ENCODE measurements at regions not wholly inside any gene's neighbourhood (a gene's known extent, or its start where the extent isn't known, plus 50 kb on each side); places are given as distances from the start of the nearest gene placed in this dataset.

GRCh38 chr18:61714421-61714820 is 178.4 kb downstream of the RNF152 start:
- POLR2A ChIA-PET: no interaction called here
- DNase-seq: no peak
- no peak for ATAC-seq (ENCODE audit: low read depth)
- no peaks in the 10 kb centered on the region for H3K9me3 Mint-ChIP-seq
- no peaks in the 10 kb centered on the region for H3K4me1 Mint-ChIP-seq
- H3K27me3 Mint-ChIP-seq: no peaks in the 10 kb centered on the region
- H3K4me3 Mint-ChIP-seq: no peak overlapping the region
- H3K36me3 Mint-ChIP-seq: no peaks in the 10 kb centered on the region
- H3K27ac Mint-ChIP-seq: no peak overlapping the region

GRCh38 chr18:61713502-61713901 is 179.3 kb downstream of the RNF152 start:
- H3K36me3 Mint-ChIP-seq: no peaks in the 10 kb centered on the region
- DNase-seq (no peak), ATAC-seq (ENCODE audit: low read depth) (no peak)
- H3K4me1 Mint-ChIP-seq: no peaks in the 10 kb centered on the region
- peaks cover 3% of the 10 kb centered on the region for H3K27me3 Mint-ChIP-seq
- no peaks in the 10 kb centered on the region for H3K9me3 Mint-ChIP-seq
- H3K27ac Mint-ChIP-seq: no peak overlapping the region
- no peak overlapping the region for H3K4me3 Mint-ChIP-seq
- POLR2A ChIA-PET: no interaction called here

DNA sequence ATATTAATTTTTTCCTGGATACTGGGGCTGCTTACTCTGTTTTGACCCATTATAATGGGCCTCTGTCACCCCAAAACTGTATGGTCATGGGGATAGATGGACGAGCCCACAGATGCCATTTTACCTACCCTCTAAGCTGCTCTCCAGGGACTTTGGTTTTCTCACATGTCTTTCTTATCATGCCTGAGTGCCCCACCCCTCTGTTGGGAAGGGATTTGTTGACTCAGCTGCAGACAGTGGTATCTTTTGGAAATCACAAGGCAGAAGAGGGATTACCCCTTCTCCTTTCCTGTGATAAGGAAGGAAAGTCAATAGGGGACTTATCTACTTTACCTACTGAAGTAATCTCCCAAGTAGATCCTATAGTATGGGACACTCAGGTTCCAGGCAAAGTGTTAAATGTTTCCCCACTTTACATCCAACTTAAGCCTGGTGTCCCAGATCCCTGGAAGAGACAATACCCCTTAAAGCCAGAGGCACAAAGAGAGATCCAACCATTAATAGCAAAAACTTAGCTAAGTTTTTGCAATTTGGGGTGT is 182.7 kb downstream of the RNF152 start:
- ATAC-seq (ENCODE audit: low read depth) (no peak), DNase-seq (no peak)
- Mint-ChIP-seq H3K4me3 (no peak overlapping the region), H3K27me3 (peaks cover 4% of the 10 kb centered on the region), H3K27ac (no peak overlapping the region), H3K9me3 (no peaks in the 10 kb centered on the region), H3K4me1 (no peaks in the 10 kb centered on the region), H3K36me3 (no peaks in the 10 kb centered on the region)
- POLR2A ChIA-PET: no interaction called here

DNA sequence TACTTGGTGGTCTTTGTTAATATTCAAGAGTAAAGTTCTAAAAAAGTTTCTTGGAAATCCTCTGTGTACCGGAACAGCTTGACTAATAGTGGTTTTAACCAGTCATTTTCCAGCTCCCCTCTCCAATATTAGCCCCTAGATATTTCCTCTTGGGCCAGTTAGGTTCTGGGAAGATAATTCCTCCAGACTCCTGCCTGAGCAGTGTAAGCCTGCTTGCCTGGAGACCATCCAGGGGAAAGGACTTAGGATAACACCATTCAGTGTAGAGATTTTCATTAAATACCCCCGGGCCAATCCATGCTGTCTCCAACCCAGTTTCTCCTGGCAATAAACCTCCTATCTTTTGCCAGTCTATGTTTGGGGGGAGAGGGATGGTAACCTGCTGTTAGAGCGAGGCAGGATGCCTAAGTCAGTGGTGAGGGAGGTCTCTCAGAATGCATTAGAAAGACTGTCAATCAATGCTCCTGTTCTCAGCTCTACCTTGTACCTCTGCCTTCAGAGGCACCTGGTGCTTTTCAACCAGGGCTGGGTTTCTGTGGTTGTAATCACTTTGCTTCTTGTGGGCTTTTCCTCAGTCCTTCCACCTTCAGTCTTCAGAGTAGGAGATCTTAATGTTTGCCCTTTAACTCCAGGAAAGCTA is 186.4 kb downstream of the RNF152 start:
- H3K4me3 Mint-ChIP-seq: no peak overlapping the region
- peaks cover 8% of the 10 kb centered on the region for H3K27me3 Mint-ChIP-seq
- H3K36me3 Mint-ChIP-seq: no peaks in the 10 kb centered on the region
- H3K27ac Mint-ChIP-seq: no peak overlapping the region
- H3K9me3 Mint-ChIP-seq: no peaks in the 10 kb centered on the region
- no peaks in the 10 kb centered on the region for H3K4me1 Mint-ChIP-seq
- POLR2A ChIA-PET: no interaction called here
- DNase-seq (no peak), ATAC-seq (ENCODE audit: low read depth) (no peak)

- ATAC-seq (ENCODE audit: low read depth) (no peak), DNase-seq (no peak)
- no peak overlapping the region for H3K27ac Mint-ChIP-seq
- POLR2A ChIA-PET: no interaction called here
- no peaks in the 10 kb centered on the region for H3K4me1 Mint-ChIP-seq
- H3K4me3 Mint-ChIP-seq: no peak overlapping the region
- H3K36me3 Mint-ChIP-seq: no peaks in the 10 kb centered on the region
- H3K9me3 Mint-ChIP-seq: no peaks in the 10 kb centered on the region
- H3K27me3 Mint-ChIP-seq: peaks cover 5% of the 10 kb centered on the region
Observed at GRCh38 chr18:61703508-61703907, 189.3 kb downstream of the RNF152 start.

DNA sequence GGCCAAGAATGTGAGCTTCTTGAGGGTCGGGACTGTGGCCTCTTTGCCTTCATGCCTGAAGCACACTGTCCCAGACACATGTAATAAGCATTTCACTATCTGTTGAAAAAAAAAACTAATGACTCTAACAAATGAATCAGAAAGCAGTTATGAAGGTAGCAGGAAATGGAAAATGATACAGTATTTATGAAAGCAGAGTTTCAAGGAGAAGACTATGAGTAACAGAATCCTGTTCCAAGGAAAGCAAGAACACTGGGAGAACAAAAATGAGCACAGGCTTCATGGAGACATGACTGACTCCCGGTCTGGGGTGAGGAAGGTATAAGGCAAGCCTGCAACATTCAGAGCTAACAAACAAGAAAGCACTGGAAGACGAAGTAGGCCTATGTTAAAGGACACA is 190.8 kb downstream of the RNF152 start:
- H3K4me3 Mint-ChIP-seq: no peak overlapping the region
- H3K36me3 Mint-ChIP-seq: no peaks in the 10 kb centered on the region

GRCh38 chr18:61699397-61700110 is 193.3 kb downstream of the RNF152 start:
- Mint-ChIP-seq H3K36me3 (no peaks in the 10 kb centered on the region), H3K27me3 (peaks cover 6% of the 10 kb centered on the region), H3K4me1 (no peaks in the 10 kb centered on the region), H3K27ac (no peak overlapping the region), H3K9me3 (no peaks in the 10 kb centered on the region), H3K4me3 (no peak overlapping the region)
- no peak for ATAC-seq (ENCODE audit: low read depth)
- POLR2A ChIA-PET: no interaction called here
- no peak for DNase-seq

More for the DNA sequence above, 190.8 kb downstream of the RNF152 start:
- POLR2A ChIA-PET: no interaction called here
- Mint-ChIP-seq H3K9me3 (no peaks in the 10 kb centered on the region), H3K27ac (no peak overlapping the region), H3K27me3 (peaks cover 4% of the 10 kb centered on the region), H3K4me1 (no peaks in the 10 kb centered on the region)
- no peak for ATAC-seq (ENCODE audit: low read depth)
- no peak for DNase-seq

DNA sequence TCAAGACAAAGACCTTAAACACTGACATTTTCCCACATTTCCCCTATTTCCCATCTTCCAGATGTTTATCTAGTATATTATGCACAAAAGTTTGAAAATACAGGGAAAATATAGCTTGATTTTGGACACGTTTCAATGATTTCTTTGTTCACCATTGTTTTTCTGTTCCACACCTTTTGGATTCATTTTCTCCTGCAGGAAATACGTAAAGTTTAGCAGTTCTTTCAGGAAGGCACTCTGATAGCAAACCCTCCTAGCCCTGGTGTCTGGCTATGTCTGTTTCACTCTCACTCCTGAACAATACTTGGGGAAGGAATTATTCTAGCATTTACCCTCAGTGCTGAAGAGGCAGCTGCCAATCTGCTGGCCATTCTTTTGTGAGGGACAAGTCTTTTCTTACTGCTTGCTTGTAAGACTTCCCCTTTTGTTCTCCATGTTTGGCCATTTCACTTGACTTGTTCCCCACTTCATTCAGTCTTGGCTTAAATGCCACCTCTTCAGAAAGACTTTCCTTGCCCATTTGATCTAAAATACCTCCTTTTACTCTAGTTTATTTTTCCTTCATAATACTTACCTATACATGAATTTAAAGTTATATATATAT is 195.4 kb downstream of the RNF152 start:
- no peaks in the 10 kb centered on the region for H3K36me3 Mint-ChIP-seq
- ATAC-seq (ENCODE audit: low read depth): no peak
- no peaks in the 10 kb centered on the region for H3K4me1 Mint-ChIP-seq
- no peak for DNase-seq
- H3K4me3 Mint-ChIP-seq: no peak overlapping the region
- no peak overlapping the region for H3K27ac Mint-ChIP-seq
- POLR2A ChIA-PET: no interaction called here
- H3K9me3 Mint-ChIP-seq: no peaks in the 10 kb centered on the region
- peaks cover 2% of the 10 kb centered on the region for H3K27me3 Mint-ChIP-seq

DNA sequence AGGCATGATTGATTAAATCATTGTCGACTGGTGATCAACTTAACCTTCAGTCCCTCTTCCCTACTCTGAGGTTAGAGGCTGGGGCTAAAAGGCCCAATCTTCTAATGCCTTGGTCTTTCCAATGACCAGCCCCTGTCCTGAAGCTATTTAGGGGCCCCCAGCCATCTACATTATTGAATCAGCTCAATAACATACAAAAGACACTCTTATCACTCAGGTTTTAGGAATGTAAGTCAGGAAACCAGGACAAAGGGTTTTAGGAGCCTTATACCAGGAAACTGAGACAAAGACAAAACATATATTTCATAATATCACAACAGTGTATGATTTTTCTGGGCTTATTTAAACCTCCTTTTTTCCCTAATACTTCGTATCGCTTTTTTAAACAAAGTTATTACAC is 198.6 kb downstream of the RNF152 start:
- no peak overlapping the region for H3K27ac Mint-ChIP-seq
- DNase-seq (no peak), ATAC-seq (ENCODE audit: low read depth) (no peak)
- no peaks in the 10 kb centered on the region for H3K9me3 Mint-ChIP-seq
- H3K36me3 Mint-ChIP-seq: no peaks in the 10 kb centered on the region
- H3K4me3 Mint-ChIP-seq: no peak overlapping the region
- no peaks in the 10 kb centered on the region for H3K4me1 Mint-ChIP-seq
- H3K27me3 Mint-ChIP-seq: peaks cover 4% of the 10 kb centered on the region
- POLR2A ChIA-PET: no interaction called here

DNA sequence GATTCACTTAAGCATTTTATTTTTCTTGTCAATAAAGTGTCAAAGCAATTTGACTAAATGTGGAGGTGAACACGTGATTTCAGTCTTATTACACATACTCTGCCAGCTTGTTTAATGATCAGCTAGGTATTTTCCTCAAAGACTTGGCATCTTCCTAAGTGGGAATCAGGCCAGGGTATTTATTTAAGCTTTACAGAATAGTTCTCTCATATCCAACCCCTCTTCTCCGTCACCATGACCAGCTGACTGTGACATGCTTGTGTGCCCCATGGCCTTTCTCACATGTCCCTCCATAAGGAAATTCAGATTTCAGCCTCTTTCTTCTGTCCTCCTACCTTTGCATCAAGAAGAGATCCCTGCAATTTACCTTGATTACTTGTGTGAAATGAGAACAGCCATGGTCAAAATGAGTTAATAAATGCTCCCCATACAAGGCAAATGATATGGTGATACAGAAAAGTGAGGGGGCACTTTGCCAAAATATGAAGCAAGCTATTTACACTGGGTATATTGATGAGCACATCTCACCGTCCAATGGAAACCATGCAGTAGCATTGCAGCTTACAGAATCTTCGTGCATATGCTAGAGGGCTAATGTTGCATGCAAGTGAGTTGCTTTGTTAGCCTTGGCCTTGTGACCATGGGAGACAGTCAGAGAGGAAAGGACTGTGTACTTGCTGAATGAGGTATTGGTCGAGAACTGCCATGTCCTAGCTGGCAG is 202.2 kb downstream of the RNF152 start:
- Mint-ChIP-seq H3K27ac (no peak overlapping the region), H3K4me1 (no peaks in the 10 kb centered on the region), H3K36me3 (no peaks in the 10 kb centered on the region), H3K9me3 (no peaks in the 10 kb centered on the region), H3K4me3 (no peak overlapping the region), H3K27me3 (peaks cover 1% of the 10 kb centered on the region)
- DNase-seq: no peak
- POLR2A ChIA-PET: no interaction called here
- ATAC-seq (ENCODE audit: low read depth): no peak

DNA sequence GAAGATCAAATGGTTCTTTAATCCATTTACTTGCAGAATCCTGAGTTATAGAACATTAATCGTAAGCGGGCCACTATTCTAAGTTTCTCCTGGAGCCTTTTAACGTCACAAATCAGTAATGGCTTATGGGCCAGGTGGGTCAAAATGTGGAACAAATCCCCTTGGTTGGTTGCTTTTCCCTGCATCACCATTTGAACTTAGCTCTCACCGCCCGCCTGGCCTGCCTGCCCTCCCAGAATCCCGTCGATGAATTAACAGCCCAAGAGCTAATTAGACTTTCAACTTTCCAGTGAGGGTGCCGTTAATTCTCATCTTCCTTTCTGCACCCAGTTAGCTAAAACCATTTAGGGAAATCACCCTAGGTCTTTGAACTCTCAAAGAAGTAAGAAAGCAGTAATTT is 205.5 kb downstream of the RNF152 start:
- H3K4me3 Mint-ChIP-seq: no peak overlapping the region
- no peak overlapping the region for H3K27ac Mint-ChIP-seq
- ATAC-seq (ENCODE audit: low read depth): no peak
- DNase-seq: no peak
- H3K9me3 Mint-ChIP-seq: no peaks in the 10 kb centered on the region
- peaks cover 6% of the 10 kb centered on the region for H3K27me3 Mint-ChIP-seq
- no peaks in the 10 kb centered on the region for H3K4me1 Mint-ChIP-seq
- no peaks in the 10 kb centered on the region for H3K36me3 Mint-ChIP-seq
- POLR2A ChIA-PET: no interaction called here

DNA sequence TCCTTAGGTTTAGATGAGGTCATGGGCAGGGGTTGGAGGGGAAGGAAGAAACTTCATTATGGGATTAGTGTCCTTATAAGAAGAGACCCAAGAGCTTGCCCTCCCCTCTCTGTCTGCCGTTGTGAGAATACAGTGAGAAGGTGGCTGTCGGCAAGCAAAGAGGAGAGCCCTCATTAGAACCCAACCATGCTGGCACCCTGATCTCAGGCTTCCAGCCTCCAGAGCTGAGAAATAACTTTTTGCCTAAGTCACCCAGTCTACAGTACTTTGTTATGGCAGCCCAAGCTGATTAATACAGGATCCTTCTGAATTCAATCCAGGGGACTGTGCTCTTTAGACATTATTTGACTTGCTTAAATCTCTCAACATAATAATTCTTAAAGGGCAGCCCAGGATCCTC is 209.0 kb downstream of the RNF152 start:
- no peak for DNase-seq
- Mint-ChIP-seq H3K9me3 (peaks cover 6% of the 10 kb centered on the region), H3K4me1 (no peaks in the 10 kb centered on the region), H3K27ac (no peak overlapping the region), H3K27me3 (peaks cover 4% of the 10 kb centered on the region), H3K36me3 (no peaks in the 10 kb centered on the region), H3K4me3 (no peak overlapping the region)
- POLR2A ChIA-PET: no interaction called here
- ATAC-seq (ENCODE audit: low read depth): no peak

- DNase-seq: no peak
- Mint-ChIP-seq H3K4me1 (no peaks in the 10 kb centered on the region), H3K4me3 (no peak overlapping the region), H3K9me3 (peaks cover 10% of the 10 kb centered on the region), H3K27me3 (peaks cover 4% of the 10 kb centered on the region), H3K27ac (no peak overlapping the region), H3K36me3 (no peaks in the 10 kb centered on the region)
- no peak for ATAC-seq (ENCODE audit: low read depth)
- POLR2A ChIA-PET: no interaction called here
Observed at GRCh38 chr18:61681065-61681464, 211.7 kb downstream of the RNF152 start.

Measured in activated naive CD8-positive, alpha-beta T cell treated with anti-CD3 and anti-CD28 coated beads, Interleukin-2, amount 10 ng/mL, durations not matched to agents 7 days and 5 days (primary cell).